NCI-H524 (cell line): ENCODE measurements at regions not wholly inside any gene's neighbourhood (a gene's known extent, or its start where the extent isn't known, plus 50 kb on each side); places are given as distances from the start of the nearest gene placed in this dataset.

Source experiments
- DNase-seq, 2 experiments: peaks; one replicate each; lab custom pipeline; 2025; lab: John Stamatoyannopoulos, UW

DNA sequence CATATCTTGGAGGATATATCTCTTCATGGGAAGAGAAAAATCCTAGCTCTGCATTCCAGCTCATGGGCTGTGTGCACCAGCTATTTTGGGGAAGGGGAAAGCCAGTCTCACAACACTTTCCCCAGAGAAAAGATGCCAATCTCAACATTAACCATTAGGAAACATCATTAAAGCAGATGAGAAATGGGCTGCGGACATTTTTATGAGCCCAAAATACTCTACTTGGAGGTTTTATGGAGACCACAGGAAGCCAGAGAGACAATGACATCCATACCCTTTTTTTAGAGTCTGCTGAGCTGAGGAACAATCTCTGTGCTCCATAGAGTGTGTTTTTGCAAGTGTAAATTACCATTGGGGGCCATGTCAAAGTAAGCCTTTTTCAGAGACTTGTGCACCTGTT lies 213.7 kb downstream of the TRIB2 start:
- no peak for DNase-seq

GRCh38 chr2:12931186-12931844 lies 214.6 kb downstream of the TRIB2 start:
- DNase-seq = peak; percentile 20 to 62

GRCh38 chr2:12932192-12932591 lies 215.5 kb downstream of the TRIB2 start:
- DNase-seq = peak in 1 of 2 experiments; percentile 25

DNA sequence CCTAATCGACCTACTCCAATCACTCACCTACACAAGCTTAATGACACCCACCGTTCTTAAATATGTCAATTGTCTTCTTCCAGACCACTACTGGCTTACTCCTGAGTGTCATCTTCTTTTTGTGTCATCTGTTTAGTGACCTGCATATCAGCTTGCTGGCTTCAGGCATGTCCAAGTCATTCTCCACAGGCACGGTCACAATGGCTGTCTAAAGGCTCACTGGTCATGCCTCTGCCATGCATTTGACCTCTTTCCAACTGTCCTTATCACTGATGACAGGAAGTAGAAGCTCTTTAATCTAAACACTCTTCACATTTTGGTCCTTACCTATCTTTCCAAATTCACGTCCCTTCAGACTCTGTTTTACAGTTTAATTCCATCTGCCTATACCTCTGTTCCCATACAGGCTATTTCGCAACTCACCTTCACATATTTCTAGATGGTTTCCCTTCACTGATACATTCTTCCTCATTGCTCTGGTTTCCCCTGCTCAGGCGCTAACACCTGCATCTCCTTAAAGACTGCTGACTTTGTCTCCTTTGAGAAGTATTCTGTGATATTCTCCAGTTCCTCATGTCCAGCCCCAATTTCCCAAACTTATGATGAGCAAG lies 217.5 kb downstream of the TRIB2 start:
- DNase-seq = no peak

DNA sequence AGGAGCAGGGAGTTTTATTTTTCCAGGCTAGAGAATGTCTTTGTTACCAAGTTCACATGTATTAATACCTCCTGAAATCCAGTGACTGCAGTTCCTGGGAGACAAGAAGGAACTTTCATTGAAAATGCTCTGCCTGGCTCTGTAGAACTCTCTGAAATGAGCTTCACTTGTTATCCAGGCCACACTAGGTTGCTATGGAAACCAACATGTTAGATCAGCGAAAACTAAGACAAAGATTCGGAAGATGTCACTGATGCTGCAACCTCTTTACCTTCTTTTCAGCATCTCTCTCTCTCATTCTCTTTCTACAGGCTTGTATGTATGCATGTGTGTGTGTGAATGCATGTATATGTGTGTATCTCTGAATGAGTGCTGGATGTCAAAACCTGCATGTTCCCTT lies 218.5 kb downstream of the TRIB2 start:
- peak in 1 of 2 experiments; percentile 16 for DNase-seq

GRCh38 chr2:12935796-12936195 lies 219.1 kb downstream of the TRIB2 start:
- DNase-seq = no peak

GRCh38 chr2:12941203-12941602 lies 224.5 kb downstream of the TRIB2 start:
- no peak for DNase-seq

GRCh38 chr2:12948231-12948960 lies 231.7 kb downstream of the TRIB2 start:
- no peak for DNase-seq

DNA sequence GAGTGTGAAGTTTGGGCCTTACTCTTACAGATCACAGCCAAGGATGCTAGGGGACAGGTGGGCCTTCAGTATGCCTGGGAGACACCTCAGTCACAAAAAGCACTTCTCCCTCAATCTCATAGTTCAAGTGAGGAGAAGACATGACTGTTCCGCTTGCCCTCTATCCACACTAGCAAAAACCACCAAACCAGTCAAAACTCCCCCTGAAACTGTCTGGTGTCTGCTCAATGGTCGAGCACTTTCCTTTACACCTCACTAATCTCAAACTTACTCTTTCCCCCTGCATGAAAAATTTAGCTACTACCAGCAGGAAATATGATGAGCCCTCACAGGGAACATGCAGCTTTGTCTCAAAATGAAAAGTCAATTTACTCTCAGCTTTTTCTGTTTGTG lies 232.2 kb downstream of the TRIB2 start:
- DNase-seq = no peak

- no peak for DNase-seq
Measured at GRCh38 chr2:12949406-12949805, 232.7 kb downstream of the TRIB2 start.

DNA sequence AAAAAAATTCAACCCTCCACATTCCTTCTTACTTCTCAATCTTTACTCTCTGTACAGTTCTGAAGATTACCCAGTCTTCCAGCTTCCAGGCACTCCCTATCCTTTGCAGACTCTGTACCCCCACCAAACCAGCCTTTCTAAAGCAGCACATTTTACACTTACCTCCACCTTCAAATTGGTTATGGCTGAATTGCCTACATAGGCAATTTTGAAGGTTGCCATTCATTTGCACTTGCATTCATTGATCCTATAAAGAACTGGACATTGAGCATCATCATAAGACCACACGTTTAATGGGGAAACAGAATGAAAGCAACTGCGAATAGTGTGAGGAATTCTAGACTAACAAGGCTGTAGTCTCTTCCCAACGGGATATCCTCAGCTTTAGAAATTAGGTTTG lies 233.4 kb downstream of the TRIB2 start:
- no peak for DNase-seq

DNA sequence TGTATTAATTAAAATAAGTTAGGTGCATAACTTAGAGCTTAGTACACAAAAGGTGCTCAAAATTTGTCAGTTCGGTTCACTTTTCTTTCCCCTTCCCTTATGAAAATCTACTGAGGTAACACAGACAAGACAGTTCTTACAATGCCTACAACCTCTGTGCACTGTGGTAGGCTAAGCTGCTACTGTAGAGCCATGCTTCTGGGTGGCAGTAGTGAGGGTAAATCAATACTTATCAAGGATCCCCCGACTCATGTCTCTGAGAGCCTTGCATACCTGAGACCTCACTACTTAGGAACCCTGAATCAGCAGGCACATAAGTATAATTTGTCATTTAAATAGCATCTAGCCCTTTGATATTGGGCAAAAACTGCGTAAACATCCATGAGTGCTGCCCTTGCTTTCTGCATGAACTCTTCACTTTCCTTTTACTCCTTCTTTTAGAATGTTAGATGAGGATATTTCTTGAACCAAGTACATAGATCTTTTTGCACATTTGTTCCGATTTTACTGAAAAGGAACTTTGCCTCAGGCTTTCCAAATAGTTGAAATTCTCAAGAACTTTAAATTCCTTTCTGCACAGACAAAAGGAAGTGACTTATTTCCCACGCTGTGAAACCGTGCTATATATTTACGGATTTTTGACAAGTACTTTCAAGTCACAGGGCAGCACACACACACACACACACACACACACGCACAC lies 234.4 kb downstream of the TRIB2 start:
- no peak for DNase-seq

DNA sequence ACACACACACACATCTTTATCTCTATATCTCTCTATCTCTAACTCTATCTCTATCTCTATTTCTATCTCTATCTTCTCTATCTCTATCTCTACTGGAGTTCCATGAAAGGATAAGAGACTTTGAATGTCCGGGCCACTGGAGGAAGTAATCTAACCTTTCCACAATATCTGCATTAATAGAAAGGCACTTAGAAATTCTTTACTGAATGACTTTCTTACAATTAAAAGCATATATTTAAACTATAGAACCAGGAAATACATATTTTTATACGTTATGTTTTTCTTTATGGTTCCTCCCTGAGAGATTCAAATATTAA lies 234.9 kb downstream of the TRIB2 start:
- DNase-seq = no peak

- DNase-seq = no peak
Measured at GRCh38 chr2:12953596-12953995, 236.9 kb downstream of the TRIB2 start.

GRCh38 chr2:12955864-12956263 lies 239.1 kb downstream of the TRIB2 start:
- DNase-seq = no peak

DNA sequence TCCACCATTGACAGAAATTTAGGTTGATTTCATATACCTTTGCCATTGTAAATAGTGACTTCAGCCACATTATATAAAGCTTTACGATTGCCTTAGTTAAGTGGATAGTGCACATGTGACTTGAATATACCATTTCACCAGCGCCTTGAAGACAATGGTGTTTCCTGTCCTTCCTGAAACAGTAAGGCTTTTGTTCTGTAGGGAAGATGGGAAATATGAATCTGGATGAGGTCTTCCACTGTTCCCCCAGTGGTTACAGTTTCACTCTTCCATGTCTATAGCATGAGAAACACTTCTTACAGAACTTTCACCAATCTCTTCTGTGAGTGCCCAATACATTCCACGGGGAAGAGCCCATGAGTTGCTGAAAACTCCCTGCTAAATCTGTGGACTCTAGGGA lies 240.5 kb downstream of the TRIB2 start:
- DNase-seq = no peak

- DNase-seq = no peak
Measured at GRCh38 chr2:12959935-12960334, 243.2 kb downstream of the TRIB2 start.

DNA sequence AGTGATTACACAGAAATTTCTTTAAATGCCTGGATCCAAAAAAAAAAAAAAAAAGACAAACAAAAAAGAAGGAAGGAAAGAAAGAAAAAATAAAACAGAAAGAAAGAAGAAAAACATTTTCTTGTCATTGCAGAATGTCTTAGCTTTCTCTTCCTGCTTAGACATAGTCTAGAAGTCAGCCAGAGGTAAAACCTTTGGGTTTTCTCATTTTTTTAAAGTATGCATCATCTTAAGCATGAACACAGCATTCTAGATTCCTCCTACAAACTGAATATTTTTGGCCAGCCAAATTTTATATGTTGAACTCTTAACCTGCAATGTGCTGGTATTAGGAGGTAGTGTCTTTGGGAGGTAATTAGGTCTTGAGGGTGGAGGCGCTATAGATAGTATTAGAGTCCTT lies 243.9 kb downstream of the TRIB2 start:
- DNase-seq = no peak

DNA sequence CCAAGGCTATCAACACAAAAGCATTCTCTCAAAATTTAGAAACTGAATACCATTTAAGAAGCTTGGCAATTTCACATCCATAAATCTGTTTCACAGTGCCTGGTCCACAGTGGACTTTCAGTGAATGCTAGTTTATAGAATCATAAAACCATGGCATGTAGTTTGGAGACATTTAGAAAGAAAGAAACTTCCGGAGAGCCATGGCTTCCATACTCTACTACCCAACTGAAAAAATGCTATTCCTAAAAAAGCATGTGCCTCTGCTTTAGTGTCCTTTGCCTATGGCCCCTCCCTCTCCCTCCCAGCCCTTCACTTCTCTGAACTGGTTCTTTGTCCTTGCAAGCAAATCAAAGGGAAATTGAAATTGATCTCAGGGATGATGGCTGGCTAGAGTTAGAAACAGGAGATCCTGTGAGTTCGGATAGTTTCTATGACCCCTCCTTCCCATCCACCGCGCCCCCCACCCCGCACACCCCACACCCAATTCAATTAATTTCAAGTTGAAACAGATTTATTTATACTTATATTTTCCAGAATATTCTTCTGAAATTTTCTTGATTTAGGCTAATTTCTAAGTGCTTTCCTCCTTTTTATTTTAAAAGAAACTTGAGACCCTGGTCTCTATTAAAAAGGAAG lies 248.3 kb downstream of the TRIB2 start:
- DNase-seq = no peak

GRCh38 chr2:12965540-12966269 lies 249.0 kb downstream of the TRIB2 start:
- DNase-seq = no peak

DNA sequence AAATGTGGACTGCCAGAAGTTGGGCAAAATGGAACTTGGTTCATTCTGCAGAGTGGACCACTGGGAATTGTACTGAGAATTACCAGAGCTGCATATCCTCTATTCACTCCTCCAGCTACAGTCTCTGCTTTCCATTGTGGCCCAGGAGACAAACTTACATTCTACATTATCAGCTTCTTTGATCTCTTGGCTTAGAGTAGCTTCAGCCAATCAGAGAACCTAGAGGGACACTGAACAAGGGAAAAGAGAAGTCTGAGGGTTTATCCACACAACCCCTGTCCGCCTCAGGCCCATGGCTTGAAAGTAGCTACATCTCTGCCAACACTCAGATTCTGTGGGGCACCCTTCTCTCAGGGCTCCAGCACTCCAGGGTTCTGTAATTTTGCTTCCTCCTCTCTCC lies 251.1 kb downstream of the TRIB2 start:
- DNase-seq = no peak

DNA sequence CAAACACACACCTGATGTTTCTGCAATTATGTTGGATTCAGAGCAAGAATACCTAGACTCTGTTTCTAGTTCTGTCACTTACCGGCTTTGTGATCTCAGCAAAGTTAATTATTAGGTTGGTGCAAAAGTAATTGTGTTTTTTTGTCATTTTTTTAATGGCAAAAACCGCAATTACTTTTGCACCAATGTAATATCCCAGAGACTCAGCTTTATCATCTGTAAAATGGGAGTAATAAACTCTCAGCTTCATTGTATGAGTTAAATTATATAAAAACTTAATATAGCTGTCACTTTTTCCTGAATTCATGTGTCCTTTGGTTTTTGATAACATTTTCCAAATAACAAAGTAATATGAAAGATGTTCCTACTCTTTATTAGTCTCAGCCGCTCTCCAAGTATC lies 251.7 kb downstream of the TRIB2 start:
- no peak for DNase-seq
